ENCODE measurements at regions not wholly inside any gene's neighbourhood (a gene's known extent, or its start where the extent isn't known, plus 50 kb on each side); places are given as distances from the start of the nearest gene placed in this dataset.

DNA sequence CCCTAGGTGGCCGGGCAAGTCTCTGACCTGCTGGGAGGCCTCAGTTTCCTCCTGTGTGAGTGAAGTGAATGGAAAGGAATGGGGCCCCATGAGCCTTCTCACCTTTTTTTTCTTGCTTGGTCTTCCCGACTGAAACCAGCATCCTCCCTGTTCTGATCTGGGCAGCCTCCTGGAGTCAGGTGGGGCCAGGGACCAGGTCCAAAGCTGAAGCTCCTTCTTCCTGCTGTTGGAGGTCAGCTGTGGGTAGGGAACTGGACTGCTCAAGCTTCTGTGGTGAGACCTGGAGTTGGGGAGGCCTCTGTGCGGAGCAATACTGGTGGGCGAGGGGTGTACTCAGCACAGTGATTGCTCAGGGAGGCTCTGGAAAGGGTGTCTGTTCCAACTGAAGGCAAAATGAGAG is 99.7 kb downstream of the PCSK1 start:
- Histone ChIP-seq H3K79me2 (ENCODE audit: insufficient read depth) (no peaks in the 10 kb centered on the region), H3K27ac (ENCODE audit: low read depth in 2 of 2, low read length in 1 of 2) (no peak overlapping the region), H3K4me3 (ENCODE audit: low read depth in 2 of 2, low read length in 1 of 2) (no peak overlapping the region), H3K9me2 (no peaks in the 10 kb centered on the region), H2AFZ (ENCODE audit: low read depth) (no peak overlapping the region), H3K9ac (no peak overlapping the region), H3K36me3 (replicated peaks in 1 of 2; ENCODE audit: control insufficient read depth in 1 of 2, insufficient read depth in 2 of 2, low read length in 1 of 2) (no peaks in the 10 kb centered on the region), H3K9me3 (no peaks in the 10 kb centered on the region), H3K4me1 (ENCODE audit: control insufficient read depth in 1 of 2, insufficient read depth in 2 of 2, low read depth in 1 of 2, low read length in 1 of 2) (peaks cover 7 to 35% of the 10 kb centered on the region in 2 experiments; a peak in 3 of 4 replicates), H4K20me1 (ENCODE audit: insufficient read depth) (no peaks in the 10 kb centered on the region), H3K4me2 (no peak overlapping the region), H3K27me3 (ENCODE audit: insufficient read depth) (no peaks in the 10 kb centered on the region), H3F3A (replicated peaks; ENCODE audit: insufficient read depth) (peaks cover 8% of the 10 kb centered on the region)
- ChIA-PET CTCF (interaction anchor here (0.8 to 7.7 kb wide), 3 partner anchors 9 to 475 kb away, joined by 3 to 157 read pairs (median 4); no protein-coding TSS in a partner anchor), POLR2A (no interaction called here)
- TF ChIP-seq FOSL2 (IDR thresholded peaks at IDR 0.05; ENCODE audit: borderline replicate concordance, low read depth), result no peak
- TF ChIP-seq, protein P1, sequence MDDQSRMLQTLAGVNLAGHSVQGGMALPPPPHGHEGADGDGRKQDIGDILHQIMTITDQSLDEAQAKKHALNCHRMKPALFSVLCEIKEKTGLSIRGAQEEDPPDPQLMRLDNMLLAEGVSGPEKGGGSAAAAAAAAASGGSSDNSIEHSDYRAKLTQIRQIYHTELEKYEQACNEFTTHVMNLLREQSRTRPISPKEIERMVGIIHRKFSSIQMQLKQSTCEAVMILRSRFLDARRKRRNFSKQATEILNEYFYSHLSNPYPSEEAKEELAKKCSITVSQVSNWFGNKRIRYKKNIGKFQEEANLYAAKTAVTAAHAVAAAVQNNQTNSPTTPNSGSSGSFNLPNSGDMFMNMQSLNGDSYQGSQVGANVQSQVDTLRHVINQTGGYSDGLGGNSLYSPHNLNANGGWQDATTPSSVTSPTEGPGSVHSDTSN (IDR thresholded peaks at IDR 0.05), result no peak
- TF ChIP-seq SIN3A (IDR thresholded peaks at IDR 0.05; ENCODE audit: borderline replicate concordance, low read depth, low read length), result no peak
- no peak for TF ChIP-seq TEAD4 (IDR thresholded peaks at IDR 0.05; ENCODE audit: borderline replicate concordance, insufficient read depth)
- no peak for TF ChIP-seq GABPA (IDR thresholded peaks at IDR 0.05; ENCODE audit: low read depth)
- no peak for TF ChIP-seq FOXJ3 (CRISPR knock-in tag; IDR thresholded peaks at IDR 0.05)
- TF ChIP-seq MEF2A (IDR thresholded peaks at IDR 0.05; ENCODE audit: borderline replicate concordance, low read depth), result no peak
- TF ChIP-seq, protein P2, sequence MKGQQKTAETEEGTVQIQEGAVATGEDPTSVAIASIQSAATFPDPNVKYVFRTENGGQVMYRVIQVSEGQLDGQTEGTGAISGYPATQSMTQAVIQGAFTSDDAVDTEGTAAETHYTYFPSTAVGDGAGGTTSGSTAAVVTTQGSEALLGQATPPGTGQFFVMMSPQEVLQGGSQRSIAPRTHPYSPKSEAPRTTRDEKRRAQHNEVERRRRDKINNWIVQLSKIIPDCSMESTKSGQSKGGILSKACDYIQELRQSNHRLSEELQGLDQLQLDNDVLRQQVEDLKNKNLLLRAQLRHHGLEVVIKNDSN (IDR thresholded peaks at IDR 0.05; ENCODE audit: borderline replicate concordance, low read depth), result no peak
- TF ChIP-seq TAF1 (IDR thresholded peaks at IDR 0.05; ENCODE audit: borderline replicate concordance, low read depth, low read length), result no peak
- no peak for TF ChIP-seq EZH2phosphoT487 (IDR thresholded peaks at IDR 0.05; ENCODE audit: borderline replicate concordance, low read depth)
- TF ChIP-seq SMC3 (IDR thresholded peaks at IDR 0.05; ENCODE audit: low read depth, low read length), result no peak
- 93% methylated on average over 4 of the region's 4 CpGs for WGBS (ENCODE audit: low lambda C conversion rate)
- DNase-seq, result no peak

DNA sequence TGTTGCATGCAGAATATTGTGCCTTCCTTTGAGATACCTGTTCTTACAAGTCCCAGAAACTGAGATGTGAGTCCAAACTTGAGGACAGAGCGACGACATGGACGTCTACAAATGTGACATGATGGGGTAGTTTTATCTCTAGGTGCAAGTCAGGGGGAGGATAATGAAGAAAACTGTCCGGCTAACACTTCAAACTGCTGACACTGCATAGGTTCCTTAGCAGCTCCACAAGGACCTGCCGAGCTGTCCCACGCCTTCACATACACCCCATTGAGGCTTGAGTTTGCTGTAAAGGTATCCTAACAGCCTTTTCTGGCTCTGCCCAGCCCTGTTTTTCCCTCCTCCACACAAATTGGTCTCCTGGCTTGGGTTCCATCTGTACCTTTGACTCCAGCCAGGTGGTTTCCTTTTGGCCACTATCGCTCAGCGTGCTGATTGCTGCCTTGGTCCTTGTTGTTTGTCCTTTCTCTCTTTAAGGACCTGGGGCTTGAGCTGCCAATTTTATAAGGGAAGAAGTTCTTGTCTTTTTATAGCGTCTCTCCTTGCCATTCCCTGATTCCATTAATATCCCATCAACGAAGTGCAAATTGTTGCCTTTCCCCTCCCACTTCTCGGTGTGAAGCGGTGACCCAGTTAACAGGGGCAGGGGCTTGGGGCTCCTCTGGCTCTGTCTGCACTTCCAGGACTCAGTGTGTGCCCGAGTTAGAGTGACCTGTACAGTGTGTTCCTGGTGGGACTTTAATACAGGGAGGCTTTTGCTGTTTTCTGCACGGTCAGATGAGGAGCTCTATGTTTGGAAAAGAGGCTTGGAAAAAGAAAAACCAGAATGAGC is 100.3 kb downstream of the PCSK1 start:
- Histone ChIP-seq H3K9ac (no peak overlapping the region), H3K4me1 (ENCODE audit: control insufficient read depth in 1 of 2, insufficient read depth in 2 of 2, low read depth in 1 of 2, low read length in 1 of 2) (peaks cover 11 to 41% of the 10 kb centered on the region in 2 experiments; a peak in 3 of 4 replicates), H3K9me2 (no peaks in the 10 kb centered on the region), H3K79me2 (ENCODE audit: insufficient read depth) (no peaks in the 10 kb centered on the region), H3K27me3 (ENCODE audit: insufficient read depth) (no peaks in the 10 kb centered on the region), H3F3A (replicated peaks; ENCODE audit: insufficient read depth) (peaks cover 8% of the 10 kb centered on the region), H3K27ac (ENCODE audit: low read depth in 2 of 2, low read length in 1 of 2) (no peak overlapping the region), H3K9me3 (no peaks in the 10 kb centered on the region), H3K36me3 (replicated peaks in 1 of 2; ENCODE audit: control insufficient read depth in 1 of 2, insufficient read depth in 2 of 2, low read length in 1 of 2) (no peaks in the 10 kb centered on the region), H4K20me1 (ENCODE audit: insufficient read depth) (no peaks in the 10 kb centered on the region), H2AFZ (ENCODE audit: low read depth) (no peak overlapping the region), H3K4me3 (ENCODE audit: low read depth in 2 of 2, low read length in 1 of 2) (no peak overlapping the region), H3K4me2 (no peak overlapping the region)
- 93% methylated on average over 13 of the region's 14 CpGs for WGBS (ENCODE audit: low lambda C conversion rate)
- CTCF ChIA-PET, result interaction anchor here (0.8 to 7.7 kb wide), 3 partner anchors 9 to 474 kb away, joined by 3 to 157 read pairs (median 4); no protein-coding TSS in a partner anchor
- POLR2A ChIA-PET, result no interaction called here
- no peak for DNase-seq
- TF ChIP-seq GABPA (IDR thresholded peaks at IDR 0.05; ENCODE audit: low read depth), result no peak
- TF ChIP-seq, protein P1 (IDR thresholded peaks at IDR 0.05), result no peak
- TF ChIP-seq, protein P3, sequence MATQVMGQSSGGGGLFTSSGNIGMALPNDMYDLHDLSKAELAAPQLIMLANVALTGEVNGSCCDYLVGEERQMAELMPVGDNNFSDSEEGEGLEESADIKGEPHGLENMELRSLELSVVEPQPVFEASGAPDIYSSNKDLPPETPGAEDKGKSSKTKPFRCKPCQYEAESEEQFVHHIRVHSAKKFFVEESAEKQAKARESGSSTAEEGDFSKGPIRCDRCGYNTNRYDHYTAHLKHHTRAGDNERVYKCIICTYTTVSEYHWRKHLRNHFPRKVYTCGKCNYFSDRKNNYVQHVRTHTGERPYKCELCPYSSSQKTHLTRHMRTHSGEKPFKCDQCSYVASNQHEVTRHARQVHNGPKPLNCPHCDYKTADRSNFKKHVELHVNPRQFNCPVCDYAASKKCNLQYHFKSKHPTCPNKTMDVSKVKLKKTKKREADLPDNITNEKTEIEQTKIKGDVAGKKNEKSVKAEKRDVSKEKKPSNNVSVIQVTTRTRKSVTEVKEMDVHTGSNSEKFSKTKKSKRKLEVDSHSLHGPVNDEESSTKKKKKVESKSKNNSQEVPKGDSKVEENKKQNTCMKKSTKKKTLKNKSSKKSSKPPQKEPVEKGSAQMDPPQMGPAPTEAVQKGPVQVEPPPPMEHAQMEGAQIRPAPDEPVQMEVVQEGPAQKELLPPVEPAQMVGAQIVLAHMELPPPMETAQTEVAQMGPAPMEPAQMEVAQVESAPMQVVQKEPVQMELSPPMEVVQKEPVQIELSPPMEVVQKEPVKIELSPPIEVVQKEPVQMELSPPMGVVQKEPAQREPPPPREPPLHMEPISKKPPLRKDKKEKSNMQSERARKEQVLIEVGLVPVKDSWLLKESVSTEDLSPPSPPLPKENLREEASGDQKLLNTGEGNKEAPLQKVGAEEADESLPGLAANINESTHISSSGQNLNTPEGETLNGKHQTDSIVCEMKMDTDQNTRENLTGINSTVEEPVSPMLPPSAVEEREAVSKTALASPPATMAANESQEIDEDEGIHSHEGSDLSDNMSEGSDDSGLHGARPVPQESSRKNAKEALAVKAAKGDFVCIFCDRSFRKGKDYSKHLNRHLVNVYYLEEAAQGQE (IDR thresholded peaks at IDR 0.05; ENCODE audit: low read depth, low read length), result no peak
- TF ChIP-seq MXI1 (IDR thresholded peaks at IDR 0.05; ENCODE audit: low read depth, low read length), result no peak
- no peak for TF ChIP-seq EZH2phosphoT487 (IDR thresholded peaks at IDR 0.05; ENCODE audit: borderline replicate concordance, low read depth)
- no peak for TF ChIP-seq TCF12 (IDR thresholded peaks at IDR 0.05)
- no peak for TF ChIP-seq SIN3A (IDR thresholded peaks at IDR 0.05; ENCODE audit: borderline replicate concordance, low read depth, low read length)
- no peak for TF ChIP-seq RFX5 (IDR thresholded peaks at IDR 0.05; ENCODE audit: low read length)
- TF ChIP-seq NRF1 (IDR thresholded peaks at IDR 0.05; ENCODE audit: low read depth, low read length), result no peak

All from SK-N-SH (cell line).